ENCODE measurements at regions not wholly inside any gene's neighbourhood (a gene's known extent, or its start where the extent isn't known, plus 50 kb on each side); places are given as distances from the start of the nearest gene placed in this dataset.

GRCh38 chr1:235011599-235012435 lies 116.8 kb downstream of the TOMM20 start:
- peak; percentile 73 to 94 (median 88) for DNase-seq (ENCODE audit: low read depth in 3 of 3, low spot score in 1 of 3)

- DNase-seq (ENCODE audit: low read depth in 3 of 3, low spot score in 1 of 3): peak; percentile 22 to 42 (median 24)
Observed at GRCh38 chr1:235011064-235011598, 117.5 kb downstream of the TOMM20 start.

- DNase-seq (ENCODE audit: low read depth in 3 of 3, low spot score in 1 of 3): no peak
Observed at GRCh38 chr1:235009561-235010306, 118.9 kb downstream of the TOMM20 start.

GRCh38 chr1:235009074-235009473 lies 119.6 kb downstream of the TOMM20 start:
- DNase-seq (ENCODE audit: low read depth in 3 of 3, low spot score in 1 of 3): no peak

GRCh38 chr1:235008239-235008638 lies 120.4 kb downstream of the TOMM20 start:
- DNase-seq (ENCODE audit: low read depth in 3 of 3, low spot score in 1 of 3): no peak

GRCh38 chr1:235006816-235007215 lies 121.8 kb downstream of the TOMM20 start:
- no peak for DNase-seq (ENCODE audit: low read depth in 3 of 3, low spot score in 1 of 3)

GRCh38 chr1:235006132-235006721 lies 122.4 kb downstream of the TOMM20 start:
- no peak for DNase-seq (ENCODE audit: low read depth in 3 of 3, low spot score in 1 of 3)

- no peak for DNase-seq (ENCODE audit: low read depth in 3 of 3, low spot score in 1 of 3)
Observed at GRCh38 chr1:235004840-235005391, 123.7 kb downstream of the TOMM20 start.

GRCh38 chr1:235004276-235004675 lies 124.4 kb downstream of the TOMM20 start:
- no peak for DNase-seq (ENCODE audit: low read depth in 3 of 3, low spot score in 1 of 3)

GRCh38 chr1:235002706-235003300 lies 125.8 kb downstream of the TOMM20 start:
- DNase-seq (ENCODE audit: low read depth in 3 of 3, low spot score in 1 of 3): no peak

- DNase-seq (ENCODE audit: low read depth in 3 of 3, low spot score in 1 of 3): no peak
Observed at GRCh38 chr1:234999513-234999940, 129.1 kb downstream of the TOMM20 start.

GRCh38 chr1:234997896-234998741 lies 130.5 kb downstream of the TOMM20 start:
- no peak for DNase-seq (ENCODE audit: low read depth in 3 of 3, low spot score in 1 of 3)

- no peak for DNase-seq (ENCODE audit: low read depth in 3 of 3, low spot score in 1 of 3)
Observed at GRCh38 chr1:234997201-234997895, 131.3 kb downstream of the TOMM20 start.

GRCh38 chr1:234996245-234996757 lies 132.3 kb downstream of the TOMM20 start:
- DNase-seq (ENCODE audit: low read depth in 3 of 3, low spot score in 1 of 3): no peak

- DNase-seq (ENCODE audit: low read depth in 3 of 3, low spot score in 1 of 3): no peak
Observed at GRCh38 chr1:234994436-234995295, 134.0 kb downstream of the TOMM20 start.

- DNase-seq (ENCODE audit: low read depth in 3 of 3, low spot score in 1 of 3): no peak
Observed at GRCh38 chr1:234992065-234992464, 136.6 kb downstream of the TOMM20 start.

GRCh38 chr1:234990874-234991801 lies 137.5 kb downstream of the TOMM20 start:
- DNase-seq (ENCODE audit: low read depth in 3 of 3, low spot score in 1 of 3): no peak
